Stimulated activated CD4-positive, alpha-beta T cell treated with anti-CD3 and anti-CD28 coated beads, Interleukin-4, amount 100 ng/mL, for 4 hours (primary cell): ENCODE measurements at regions not wholly inside any gene's neighbourhood (a gene's known extent, or its start where the extent isn't known, plus 50 kb on each side); places are given as distances from the start of the nearest gene placed in this dataset.
"Not testable (repeated sequence)": the region's sequence is repeated elsewhere in the genome, so short reads cannot be mapped to it uniquely, and the experiment has no call there.

Experiments used
- DNase-seq, 2 experiments: peaks; one replicate each; pipeline ENCODE4 v3.0.0-alpha.2; 2020

DNA sequence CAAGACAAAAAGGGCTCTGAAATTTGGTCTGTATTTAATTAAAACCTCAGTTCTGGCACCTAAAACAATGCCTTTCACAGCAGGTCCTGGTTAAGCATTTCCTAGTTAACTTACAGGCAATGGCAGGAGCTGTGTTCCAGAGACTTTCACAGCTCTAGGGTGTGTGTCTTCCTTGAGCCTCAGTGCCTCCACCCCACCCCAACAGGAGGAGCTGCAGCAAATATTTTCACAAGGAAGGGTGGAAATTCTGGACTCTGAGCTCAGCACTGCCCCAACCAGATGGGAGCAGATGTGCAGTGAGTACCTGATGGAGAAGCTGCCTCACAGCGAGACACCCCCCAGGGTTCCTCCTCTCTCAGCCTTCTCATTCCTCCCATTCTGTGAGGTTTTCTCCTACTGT is 106.3 kb upstream of the SPATA12 start:
- DNase-seq, result no peak

DNA sequence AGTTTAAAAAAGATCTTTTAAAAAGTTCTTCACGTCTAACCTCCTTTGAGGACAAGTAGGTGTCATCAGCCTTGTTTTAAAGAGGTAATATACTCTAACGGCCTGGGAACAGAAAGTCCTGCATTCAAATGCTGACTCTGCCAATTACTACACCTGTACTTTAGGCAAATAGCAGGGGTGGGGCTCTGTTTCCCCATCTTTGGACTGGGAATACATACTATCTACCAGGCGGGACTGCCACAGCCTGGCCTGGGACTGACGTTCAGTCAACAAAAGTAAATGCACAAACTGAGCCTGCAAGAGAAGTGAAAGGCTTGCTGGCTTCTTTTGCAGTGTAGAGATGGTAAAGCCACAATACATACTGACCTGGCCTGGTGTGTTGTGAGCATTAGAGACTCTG is 107.6 kb upstream of the SPATA12 start:
- DNase-seq, result no peak

DNA sequence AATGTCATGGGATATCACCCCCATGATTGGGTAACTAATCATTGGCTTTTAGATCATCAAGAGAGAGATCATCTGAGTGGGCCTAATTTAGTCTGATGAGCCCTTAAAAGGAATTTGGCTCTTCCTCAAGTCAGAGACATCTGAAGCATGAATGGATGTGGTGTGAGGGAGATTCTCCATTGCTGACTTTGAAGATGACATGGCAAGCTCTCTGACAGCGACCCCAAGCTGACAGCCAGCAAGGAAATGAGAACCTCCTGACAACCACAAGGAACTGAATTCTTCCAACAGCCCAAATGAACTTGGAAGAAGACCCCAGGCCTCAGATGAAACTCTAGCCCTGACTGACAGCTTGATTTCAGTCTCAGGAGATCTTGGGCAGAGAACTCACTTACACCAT is 108.4 kb upstream of the SPATA12 start:
- no peak for DNase-seq

DNA sequence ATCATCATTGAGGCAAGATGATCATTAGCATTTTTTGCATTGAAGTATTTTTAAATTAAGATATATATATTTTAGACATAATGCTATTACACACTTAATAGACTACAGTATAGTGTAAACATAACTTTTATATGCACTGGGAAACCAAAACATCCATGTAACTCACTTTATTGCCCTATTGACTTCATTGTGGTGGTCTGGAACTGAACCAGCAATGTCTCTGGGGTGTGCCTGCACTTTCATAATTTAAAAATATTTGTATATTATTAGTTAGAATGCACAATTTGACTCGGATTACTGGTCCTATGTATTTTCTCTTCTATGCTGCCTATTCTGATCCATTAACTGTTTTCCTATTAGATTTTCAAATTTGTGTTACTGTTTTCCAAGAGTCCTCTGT is 109.1 kb upstream of the SPATA12 start:
- DNase-seq, result no peak

DNA sequence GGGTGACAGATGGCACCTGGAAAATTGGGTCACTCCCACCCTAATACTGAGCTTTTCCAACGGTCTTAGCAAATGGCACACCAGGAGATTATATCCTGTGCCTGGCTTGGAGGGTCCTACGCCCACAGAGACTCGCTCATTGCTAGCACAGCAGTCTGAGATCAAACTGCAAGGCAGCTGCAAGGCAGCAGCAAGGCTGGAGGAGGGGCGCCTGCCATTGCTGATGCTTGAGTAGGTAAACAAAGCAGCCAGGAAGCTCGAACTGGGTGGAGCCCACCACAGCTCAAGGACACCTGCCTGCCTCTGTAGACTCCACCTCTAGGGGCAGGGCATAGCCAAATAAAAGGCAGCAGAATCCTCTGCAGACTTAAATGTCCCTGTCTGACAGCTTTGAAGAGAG is 115.1 kb upstream of the SPATA12 start:
- not testable (repeated sequence) for DNase-seq

DNA sequence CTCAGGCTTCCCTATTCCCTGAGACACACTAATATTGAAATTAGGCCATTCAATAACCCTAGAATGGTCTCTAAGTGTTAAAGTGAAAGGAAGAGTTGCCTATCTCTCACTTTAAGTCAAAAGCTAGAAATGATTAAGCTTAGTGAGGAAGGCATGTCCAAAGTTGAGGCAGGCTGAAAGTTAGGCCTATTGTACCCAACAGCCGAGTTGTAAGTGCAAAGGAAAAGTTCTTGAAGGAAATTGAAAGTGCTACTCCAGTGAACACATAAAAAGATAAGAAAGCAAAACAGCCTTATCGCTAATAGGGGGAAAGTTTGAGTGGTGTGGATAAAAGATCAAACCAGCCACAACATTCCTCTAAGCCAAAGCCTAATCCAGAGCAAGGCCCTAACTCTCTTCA is 117.9 kb upstream of the SPATA12 start:
- DNase-seq, result no peak

DNA sequence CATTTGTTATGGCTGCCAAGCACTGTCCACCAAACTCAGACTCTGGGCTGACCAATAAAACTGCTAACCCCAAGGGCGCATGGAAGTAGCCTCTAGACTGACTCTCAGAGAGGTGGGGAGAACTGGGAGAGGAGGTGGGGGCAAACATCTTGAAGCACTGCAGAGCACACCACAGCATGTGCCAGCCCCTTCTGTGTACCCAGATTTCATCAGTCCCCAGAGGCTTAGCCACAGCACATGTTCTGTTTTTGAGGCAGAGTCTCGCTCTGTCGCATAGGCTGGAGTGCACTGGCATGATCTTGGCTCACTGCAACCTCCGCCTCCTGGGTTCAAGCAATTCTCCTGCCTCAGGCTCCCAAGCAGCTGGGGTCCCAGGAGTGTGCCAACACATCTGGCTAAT is 119.5 kb upstream of the SPATA12 start:
- DNase-seq, result no peak

DNA sequence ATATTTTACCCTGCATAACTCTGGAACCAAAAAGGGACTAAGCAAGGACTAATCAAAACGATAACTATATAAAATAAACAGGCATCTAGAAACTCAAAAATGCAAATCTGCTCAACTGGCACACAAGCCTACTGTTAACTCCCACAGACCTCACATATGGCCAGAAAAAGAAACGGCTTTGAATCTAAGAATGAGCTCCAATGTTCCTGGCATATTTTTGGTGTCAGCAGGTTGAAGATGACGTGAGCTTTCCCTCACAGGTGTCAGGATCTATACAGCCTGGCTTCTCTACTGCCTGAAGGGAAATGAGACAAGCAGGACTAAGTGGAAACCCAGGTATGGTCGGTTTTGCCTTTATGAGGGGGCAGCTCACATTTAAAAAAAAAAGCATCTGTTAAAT is 120.1 kb upstream of the SPATA12 start:
- no peak for DNase-seq

DNA sequence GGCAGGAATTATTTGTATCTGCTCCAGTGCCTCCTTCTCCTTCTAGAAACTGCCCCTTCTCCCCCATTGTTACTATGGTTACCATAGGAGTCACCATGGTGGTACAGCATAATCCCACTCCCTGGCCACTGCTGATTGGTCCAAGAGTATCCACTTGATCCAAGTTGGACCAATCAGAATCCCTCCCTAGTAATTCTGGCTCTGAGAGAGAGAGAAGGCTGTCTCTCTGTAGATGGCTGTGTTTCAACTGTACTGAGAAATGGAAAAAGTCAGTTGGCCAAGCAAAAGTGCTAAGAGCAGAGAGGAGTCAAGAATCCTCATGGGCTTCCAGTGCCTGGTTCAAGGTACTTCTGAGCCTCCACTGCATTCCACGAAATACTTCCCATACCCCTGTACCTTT is 120.6 kb upstream of the SPATA12 start:
- no peak for DNase-seq

DNA sequence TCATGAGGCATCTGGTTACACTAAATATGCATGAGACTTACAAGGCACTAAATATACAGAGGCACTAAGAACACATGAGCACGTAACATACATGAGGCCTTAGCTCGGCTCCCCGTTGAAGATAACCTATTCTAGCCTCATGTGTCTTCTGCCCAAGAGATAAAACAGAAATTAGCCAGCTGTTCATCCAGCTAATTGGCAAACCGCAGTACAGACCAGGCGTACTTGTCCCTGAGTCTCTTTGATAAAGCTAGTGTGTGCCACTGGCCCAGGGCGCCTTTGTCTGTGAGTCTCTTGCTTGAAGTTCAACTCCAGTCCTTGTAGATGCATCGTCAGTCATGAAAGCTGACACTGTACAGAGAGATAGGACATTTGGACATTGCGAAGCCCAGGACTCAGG is 121.9 kb upstream of the SPATA12 start:
- DNase-seq, result no peak

DNA sequence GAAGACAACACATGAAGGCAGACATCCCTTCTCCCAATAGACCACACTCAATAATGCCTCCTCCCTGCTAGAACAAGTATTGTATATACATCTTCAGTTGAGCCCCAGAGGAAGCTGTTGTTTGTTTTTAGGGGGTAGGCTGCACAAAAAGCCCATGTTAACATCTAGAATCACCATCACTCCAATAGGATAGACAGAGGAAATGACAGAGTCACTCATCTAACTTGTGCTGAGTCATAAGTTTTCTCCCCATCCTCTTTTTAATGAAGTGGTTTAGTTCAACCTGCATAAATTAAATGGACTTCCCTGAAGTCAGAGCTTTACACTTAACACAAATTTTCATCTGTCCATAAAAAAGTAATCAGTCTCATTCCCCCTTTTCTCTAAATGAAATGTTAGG is 122.9 kb upstream of the SPATA12 start:
- no peak for DNase-seq

DNA sequence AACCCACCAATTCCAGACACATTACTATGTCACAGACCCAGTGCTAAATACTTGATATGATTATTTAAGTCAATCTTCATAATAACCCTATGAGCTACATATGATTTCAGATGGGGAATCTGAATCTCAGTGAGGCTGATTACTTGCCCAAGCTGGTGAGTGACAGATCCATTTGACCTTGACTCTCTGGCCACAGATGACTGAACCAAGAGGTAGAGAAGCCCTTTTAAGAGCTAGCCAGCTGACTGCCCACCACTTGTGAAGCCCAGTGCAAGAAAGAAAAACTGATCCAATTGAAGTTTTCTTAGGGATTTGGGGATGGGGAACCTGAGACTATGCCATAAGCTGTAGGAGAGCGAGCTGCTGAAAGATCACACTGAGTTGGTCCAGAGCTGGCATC is 124.7 kb upstream of the SPATA12 start:
- DNase-seq, result no peak

DNA sequence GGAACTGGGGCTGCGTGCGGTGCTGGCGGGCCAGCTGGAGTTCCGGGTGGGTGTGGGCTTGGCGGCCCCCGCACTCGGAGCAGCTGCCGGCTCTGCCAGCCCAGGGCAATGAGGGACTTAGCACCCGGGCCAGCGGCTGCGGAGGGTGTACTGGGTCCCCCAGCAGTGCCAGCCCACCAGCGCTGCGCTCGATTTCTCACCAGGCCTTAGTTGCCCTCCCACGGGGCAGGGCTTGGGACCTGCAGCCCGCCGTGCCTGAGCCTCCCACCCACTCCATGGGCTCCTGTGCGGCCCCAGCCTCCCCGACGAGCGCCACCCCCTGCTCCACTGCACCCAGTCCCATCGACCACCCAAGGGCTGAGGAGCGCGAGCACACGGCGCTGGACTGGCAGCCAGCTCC is 126.0 kb upstream of the SPATA12 start:
- not testable (repeated sequence) for DNase-seq

DNA sequence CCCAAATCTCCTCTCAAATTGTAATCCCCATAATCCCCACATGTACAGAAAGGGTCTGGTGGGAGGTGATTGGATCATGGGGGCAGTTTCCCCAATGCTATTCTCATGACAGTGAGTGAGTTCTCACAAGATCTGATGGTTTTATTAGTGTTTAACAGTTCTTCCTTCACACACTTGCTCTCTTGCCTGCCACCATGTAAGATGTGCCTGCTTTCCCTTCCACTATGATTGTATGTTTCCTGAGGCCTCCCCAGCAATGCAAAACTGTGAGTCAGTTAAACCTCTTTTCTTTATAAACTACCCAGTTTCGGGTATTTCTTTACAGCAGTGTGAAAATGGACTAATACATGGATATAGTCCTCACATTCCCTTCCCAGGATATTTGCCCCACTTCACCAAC is 126.7 kb upstream of the SPATA12 start:
- no peak for DNase-seq

DNA sequence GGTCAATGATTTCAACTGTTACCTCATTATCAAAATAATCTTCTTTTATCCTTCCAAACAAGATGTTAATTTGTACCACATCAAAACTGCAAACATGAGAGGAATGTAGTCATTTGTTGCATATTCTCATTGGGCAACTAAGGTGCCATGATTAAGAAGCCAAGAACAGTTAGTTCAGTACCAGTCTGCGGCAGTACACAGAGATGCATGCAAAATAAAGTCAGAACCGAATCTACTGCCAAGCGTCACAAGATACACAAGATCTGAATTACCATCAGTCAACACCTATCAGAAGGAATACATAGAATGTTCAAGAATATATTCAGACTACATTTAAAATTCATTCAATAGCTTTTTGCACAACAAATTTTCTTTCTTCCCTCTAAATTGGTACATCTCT is 127.6 kb upstream of the SPATA12 start:
- DNase-seq, result no peak

DNA sequence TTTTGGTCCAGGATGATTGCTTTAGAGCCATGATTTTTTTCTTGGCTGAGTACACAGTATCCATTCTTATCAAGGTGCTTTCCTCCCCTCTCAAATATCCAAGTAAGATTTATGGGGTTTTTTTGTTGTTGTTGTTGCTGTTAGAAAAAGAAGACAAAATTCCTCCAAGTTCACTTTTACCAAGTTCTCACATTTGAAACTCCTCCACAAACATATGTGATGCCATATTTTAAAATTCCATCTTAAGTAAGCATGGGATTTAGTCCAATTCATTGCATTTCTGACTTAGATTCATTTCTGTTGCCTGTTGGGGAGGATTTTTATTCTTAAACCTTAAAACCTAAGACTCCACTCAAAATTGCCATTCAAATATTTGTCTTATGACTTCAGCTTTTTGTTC is 128.6 kb upstream of the SPATA12 start:
- no peak for DNase-seq

DNA sequence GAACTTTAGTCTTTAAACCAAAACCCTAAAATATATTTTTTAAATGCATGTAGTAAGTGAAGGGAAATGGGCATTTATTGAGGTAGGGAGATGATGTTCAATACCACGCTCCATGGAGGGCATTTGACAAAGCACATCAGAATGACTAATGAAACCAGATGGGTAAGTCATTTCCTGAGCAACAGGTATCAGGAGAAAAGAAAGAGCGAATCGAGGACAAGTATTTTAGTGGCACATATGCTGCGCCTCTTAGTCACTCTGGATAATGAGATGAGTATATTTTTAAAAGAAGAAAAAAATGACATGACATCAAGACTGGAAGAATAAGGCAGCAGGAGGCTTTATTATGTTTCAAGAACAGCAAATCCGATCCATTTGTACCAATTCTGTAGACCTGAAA is 129.0 kb upstream of the ARHGEF3 start:
- no peak for DNase-seq

DNA sequence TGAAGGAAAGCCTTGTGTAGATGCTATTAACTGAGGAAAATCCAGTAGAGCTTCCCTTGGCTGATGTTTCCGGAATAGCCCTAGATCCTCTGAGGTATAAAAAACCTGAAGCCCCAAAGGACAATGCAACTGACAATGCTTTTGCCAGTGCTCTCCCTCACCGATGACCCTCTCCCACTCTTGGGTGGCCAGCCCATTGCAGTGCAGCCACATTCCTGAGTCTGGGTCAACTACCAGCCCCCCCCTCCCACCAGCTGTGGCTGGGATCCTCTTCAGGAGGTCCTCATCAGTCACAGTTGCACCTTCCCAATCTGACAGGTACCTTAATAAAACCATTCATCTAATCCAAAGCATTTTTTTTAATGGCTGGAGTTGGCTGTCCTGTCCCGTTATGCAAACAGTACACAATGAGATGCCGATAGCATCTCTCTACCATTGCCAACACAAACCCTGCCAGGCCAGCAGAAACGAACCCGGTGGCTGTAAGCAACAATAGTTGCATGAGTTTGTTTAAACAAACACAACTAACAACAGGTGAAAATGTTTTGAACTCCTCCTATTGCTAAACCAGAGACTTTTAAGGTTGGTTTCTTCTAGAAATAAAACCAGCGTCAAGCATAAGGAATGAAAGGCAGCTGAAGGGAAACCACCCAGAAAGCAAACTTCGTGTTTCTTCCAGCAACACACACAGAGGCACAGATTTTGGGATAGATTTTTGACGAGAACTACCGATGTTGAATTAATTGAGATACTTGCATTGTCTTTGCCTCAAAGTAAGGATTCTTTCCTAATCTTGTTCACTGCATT is 128.3 kb upstream of the ARHGEF3 start:
- DNase-seq, result no peak

DNA sequence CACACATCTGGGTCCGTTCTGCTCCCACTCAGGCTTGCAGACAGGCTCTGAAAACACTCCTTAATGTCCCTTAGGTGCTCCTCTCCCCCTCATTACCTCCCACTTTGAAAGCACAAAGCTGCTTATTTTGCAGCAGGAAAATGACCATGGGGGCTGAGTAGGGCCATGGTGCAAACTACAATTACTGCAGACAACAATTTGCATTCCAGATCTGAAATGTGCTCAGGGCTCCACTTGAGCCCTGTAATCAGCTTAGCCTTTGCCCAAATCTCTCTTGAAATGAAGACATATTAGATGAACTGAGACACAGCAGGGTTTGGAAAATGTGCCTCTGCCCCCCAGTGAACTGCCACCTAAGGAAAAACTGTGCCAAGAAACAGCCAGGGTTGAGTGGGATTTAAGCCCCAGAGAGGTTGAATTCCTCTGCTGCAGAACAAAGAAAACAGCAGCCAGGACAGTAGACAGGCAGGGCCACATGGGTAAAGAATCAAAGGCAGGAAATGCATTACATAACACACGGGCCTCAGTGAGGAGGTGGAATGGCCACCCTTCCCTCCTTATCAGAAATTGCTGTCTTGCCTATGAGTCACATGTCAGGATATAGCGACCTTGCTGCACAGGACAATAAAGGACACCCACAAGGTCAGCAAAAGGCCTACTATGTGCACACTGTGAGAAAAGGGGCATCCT is 126.8 kb upstream of the ARHGEF3 start:
- no peak for DNase-seq

DNA sequence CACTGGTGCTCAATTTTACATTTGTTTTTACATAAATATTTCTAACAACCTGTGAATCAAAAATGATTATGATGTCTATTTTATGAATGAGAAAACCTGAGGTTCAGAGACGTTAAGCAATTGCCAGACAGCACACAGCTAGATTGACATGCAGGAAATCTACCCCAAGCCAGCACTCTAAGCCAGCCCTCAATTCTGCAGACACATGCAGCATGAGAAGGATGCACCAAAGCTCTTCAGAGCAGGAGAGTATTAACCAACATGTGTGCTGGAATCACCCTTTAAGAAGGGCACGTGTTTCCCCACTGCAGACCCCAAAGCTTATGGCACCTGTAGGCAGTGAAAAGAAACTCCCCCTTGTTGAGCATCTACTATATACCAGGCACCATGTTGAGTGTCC is 126.1 kb upstream of the ARHGEF3 start:
- DNase-seq, result no peak

DNA sequence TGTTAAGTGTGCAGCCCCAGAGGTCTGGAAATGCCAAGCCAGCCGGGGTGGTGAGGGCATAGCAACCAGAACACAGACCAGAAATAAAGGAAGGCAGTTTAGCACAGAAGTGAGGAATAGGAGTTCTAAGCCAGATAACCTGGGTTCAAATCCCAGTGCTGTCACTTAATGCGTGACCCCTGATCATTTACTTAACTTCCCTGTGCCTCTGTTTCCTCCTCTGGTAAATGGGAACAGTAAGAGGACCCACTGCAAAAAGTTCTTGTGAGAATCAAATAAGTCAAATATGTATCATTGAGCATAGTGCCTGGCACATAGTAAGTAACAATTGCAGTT is 125.2 kb upstream of the ARHGEF3 start:
- DNase-seq, result no peak

DNA sequence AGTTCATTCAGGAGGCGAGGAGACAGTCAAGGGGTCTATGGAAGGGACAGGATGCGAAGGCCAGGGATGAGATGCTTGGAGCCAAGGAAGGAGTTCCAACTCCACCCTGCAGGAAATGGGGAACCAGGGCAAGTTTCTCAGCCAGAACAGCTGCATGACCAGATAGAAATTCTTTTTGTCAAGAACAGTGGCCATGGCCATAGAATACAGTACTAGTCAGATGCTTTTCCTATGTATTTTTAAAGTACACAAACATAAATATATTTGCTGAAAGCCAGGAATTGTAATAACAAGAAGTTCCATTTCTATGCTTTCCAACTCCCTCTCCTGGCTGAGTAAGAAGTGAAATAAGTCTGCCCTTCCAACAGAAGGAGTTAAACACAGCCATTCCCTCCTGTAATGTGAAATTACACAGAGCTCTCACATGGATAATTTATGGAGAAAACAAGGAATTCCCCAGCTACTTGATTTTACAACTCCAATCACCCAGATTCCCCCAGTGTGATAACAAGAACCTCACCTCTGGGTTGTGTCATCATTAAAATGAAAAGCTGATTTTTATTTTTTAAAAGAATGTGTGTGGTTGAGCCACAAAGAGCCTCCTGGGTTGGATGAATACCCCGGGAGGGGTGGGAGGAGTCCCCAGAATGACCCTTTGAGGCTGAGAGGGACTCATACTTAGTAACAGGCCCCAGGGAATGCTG is 124.6 kb upstream of the ARHGEF3 start:
- DNase-seq, result no peak

DNA sequence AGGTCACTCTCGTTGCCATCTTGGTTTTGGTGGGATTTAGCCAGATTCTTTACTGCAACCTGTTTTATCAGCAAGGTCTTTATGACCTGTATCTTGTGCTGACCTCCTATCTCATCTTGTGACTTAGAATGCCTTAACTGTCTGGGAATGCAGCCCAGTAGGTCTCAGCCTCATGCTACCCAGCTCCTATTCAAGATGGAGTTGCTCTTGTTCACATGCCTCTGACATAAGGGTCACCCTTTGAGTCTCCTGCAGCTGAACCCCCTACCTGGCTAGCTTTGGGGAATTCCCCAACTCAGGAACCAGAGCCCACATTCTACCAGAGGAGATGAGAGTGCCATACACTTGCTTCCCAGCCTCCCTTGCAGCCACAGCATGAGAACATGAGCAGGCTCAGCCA is 123.0 kb upstream of the ARHGEF3 start:
- not testable (repeated sequence) for DNase-seq

DNA sequence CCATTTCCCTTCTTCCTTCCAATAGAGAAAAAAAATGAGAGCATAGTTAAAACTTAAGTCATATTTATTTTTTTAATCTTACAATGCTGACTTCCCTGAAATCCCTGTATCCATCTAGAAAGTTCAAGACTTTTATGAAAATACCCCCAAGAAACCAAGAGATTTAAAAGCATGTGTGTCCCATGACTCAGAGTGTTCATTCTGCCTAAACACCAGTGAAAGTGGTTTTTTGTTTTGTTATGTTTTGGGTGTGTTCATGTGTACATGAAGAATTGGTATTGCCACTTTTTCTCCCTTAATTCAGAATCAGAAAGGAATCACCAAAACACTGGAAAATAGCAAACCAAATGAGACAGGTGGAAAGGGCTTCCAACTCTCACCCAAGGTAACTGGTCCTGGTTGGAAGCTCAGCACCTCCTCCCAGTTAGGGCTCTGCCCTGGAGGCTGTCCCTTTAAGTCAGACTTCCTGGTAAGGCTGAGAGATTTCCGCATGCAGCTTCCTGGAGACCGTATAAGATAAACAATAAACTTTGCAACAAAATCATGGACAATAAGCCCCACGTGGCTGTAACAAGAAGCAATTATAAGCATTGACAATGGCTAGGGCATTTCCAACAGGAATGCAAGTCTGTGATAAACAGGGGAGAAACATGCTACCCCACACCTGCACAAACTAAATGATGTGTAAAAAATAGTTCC is 121.9 kb upstream of the ARHGEF3 start:
- no peak for DNase-seq
